Activated CD8-positive, alpha-beta T cell treated with anti-CD3 and anti-CD28 coated beads for 36 hours (primary cell): ENCODE measurements at regions not wholly inside any gene's neighbourhood (a gene's known extent, or its start where the extent isn't known, plus 50 kb on each side); places are given as distances from the start of the nearest gene placed in this dataset.

Source experiments
- ATAC-seq: fragments of 200-7000 bp; cut with Tn5 transposase; one replicate; pipeline ENCODE4 v1.10.0; 2021; ENCODE audit warnings: mild to moderate bottlenecking, moderate library complexity
- CTCF ChIA-PET: fragments of 350-600 bp; sonication (Branson Sonifier 250); formaldehyde crosslinking; loops from one replicate; lab custom pipeline; 2021; ENCODE audit warnings: antibody characterized with exemption; lab: Charles Lee
- POLR2A ChIA-PET: fragments of 350-600 bp; sonication (Branson Sonifier 250); formaldehyde crosslinking; loops from one replicate; lab custom pipeline; 2021; ENCODE audit warnings: antibody characterized with exemption; lab: Charles Lee
- DNase-seq: peaks from one replicate; pipeline ENCODE4 v3.0.0-alpha.2; 2020
- H3K27ac Mint-ChIP-seq: one replicate; pipeline ENCODE4 v1.8.0; 2021; ENCODE audit warnings: mild to moderate bottlenecking, mixed read lengths
- H3K27me3 Mint-ChIP-seq: one replicate; pipeline ENCODE4 v1.8.0; 2021; ENCODE audit warnings: mixed read lengths
- H3K36me3 Mint-ChIP-seq: one replicate; pipeline ENCODE4 v1.8.0; 2021; ENCODE audit warnings: low read depth, mixed read lengths
- H3K4me1 Mint-ChIP-seq: one replicate; pipeline ENCODE4 v1.8.0; 2021; ENCODE audit warnings: low read depth, mixed read lengths
- H3K4me3 Mint-ChIP-seq: one replicate; pipeline ENCODE4 v1.8.0; 2021; ENCODE audit warnings: mild to moderate bottlenecking, moderate library complexity, mixed read lengths
- H3K9me3 Mint-ChIP-seq: one replicate; pipeline ENCODE4 v1.8.0; 2021; ENCODE audit warnings: mixed read lengths
- CTCF ChIP-seq: fragments of 200-600 bp; IDR thresholded peaks from one replicate; pipeline ENCODE4 v1.8.0; 2022; ENCODE audit warnings: antibody characterized with exemption, mild to moderate bottlenecking
- intact Hi-C: fragments of 100-400 bp; cut with micrococcal nuclease; formaldehyde crosslinking; loops from one replicate; pipeline ENCODE4 v1.10.0; 2022

DNA sequence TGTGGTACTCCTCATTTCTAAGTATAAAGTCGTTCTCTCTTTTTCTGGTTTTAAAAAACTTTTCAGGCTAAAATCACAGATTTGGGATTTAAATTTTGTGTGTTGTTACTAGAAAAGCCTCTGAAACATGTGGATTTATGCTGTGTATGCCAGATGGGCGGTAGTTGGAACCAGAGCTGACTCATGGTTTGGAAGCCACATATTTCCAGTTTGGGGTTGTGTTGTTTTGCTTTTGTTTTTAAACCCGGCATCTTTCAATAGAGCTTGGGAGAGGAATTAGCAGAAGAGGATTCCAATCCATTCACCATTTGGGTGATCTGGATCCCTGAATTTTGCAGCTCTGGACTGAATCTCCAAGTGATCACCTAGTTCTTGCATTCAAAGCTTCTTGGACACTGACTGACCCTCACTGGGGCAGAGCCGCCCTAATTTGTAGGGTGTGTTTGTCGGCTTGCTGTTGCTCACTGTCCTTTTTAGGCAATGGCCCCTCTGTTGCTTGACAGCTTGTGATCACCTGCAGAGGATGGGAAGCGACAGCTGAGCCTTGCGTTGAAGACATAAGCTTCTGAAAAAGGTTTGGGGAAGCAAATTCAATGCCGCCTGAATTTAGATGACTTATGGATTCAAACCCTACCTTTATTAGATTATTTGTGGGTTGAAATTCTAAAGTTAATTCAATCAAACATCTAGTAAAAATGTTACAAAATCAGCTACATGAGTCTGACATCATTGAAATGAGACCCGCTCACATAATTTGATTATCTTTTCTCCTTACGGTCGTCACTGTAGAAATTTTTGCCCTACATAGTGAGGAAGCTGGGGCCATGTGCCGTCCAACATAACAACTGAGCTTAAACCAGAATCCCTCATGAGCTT lies 79.9 kb upstream of the CD83 start:
- Mint-ChIP-seq H3K36me3 (no peaks in the 10 kb centered on the region), H3K4me3 (no peak overlapping the region), H3K27me3 (peaks cover 9% of the 10 kb centered on the region), H3K27ac (no peak overlapping the region), H3K9me3 (no peaks in the 10 kb centered on the region), H3K4me1 (peaks cover 1% of the 10 kb centered on the region)
- intact Hi-C loops = no loop called here
- no peak for DNase-seq
- no peak for ATAC-seq
- no peak for TF ChIP-seq CTCF
- POLR2A ChIA-PET = interaction anchor here (0.8 to 0.9 kb wide), 2 partner anchors 86 to 930 kb away, joined by 3 read pairs; no protein-coding TSS in a partner anchor
- CTCF ChIA-PET = interaction anchor here (0.7 to 5.1 kb wide), 12 partner anchors 10 to 129 kb away, joined by 3 to 45 read pairs (median 3); no protein-coding TSS in a partner anchor

- ChIA-PET POLR2A (interaction anchor here (0.7 kb wide), 1 partner anchor 9 kb away, joined by 4 read pairs; no protein-coding TSS in a partner anchor), CTCF (interaction anchor here (0.7 to 5.1 kb wide), 10 partner anchors 8 to 130 kb away, joined by 3 to 45 read pairs (median 3); no protein-coding TSS in a partner anchor)
- Mint-ChIP-seq H3K4me3 (no peak overlapping the region), H3K27ac (no peak overlapping the region), H3K27me3 (peaks cover 14% of the 10 kb centered on the region), H3K36me3 (no peaks in the 10 kb centered on the region), H3K4me1 (peaks cover 1% of the 10 kb centered on the region), H3K9me3 (no peaks in the 10 kb centered on the region)
- TF ChIP-seq CTCF = no peak
- intact Hi-C loops = no loop called here
- ATAC-seq = no peak
- DNase-seq = no peak
These were observed 78.8 kb upstream of the CD83 start for GRCh38 chr6:14038467-14039437.

DNA sequence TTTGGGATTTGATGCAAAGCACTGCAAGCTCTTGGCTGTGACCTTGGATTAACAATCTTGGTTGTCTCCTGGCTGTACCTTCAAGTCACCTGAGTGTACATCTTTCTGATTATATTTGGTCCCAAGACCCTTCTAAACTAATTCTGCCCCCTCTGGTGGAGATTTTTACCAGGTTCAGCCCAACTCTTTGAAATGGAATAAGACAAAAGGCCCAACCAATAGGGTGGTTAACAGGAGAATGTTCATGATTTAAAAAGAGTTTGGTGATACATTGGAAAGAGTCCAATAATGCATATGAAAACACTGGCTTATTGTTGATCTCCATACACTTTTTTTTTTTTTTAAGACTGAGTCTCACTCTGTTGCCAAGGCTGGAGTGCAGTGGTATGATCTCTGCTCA lies 77.5 kb upstream of the CD83 start:
- TF ChIP-seq CTCF = no peak
- Mint-ChIP-seq H3K4me3 (no peak overlapping the region), H3K36me3 (no peaks in the 10 kb centered on the region), H3K9me3 (no peaks in the 10 kb centered on the region), H3K27me3 (peaks cover 14% of the 10 kb centered on the region), H3K4me1 (peaks cover 1% of the 10 kb centered on the region), H3K27ac (no peak overlapping the region)
- CTCF ChIA-PET = interaction anchor here (0.8 to 5.1 kb wide), 6 partner anchors 7 to 132 kb away, joined by 3 to 45 read pairs (median 4); no protein-coding TSS in a partner anchor
- DNase-seq = no peak
- ATAC-seq = no peak
- POLR2A ChIA-PET = no interaction called here
- intact Hi-C loops = no loop called here

- peaks cover 4% of the 10 kb centered on the region for H3K4me1 Mint-ChIP-seq
- ChIA-PET POLR2A (no interaction called here), CTCF (interaction anchor here (0.7 to 6.8 kb wide), 28 partner anchors 9 to 251 kb away, joined by 3 to 68 read pairs (median 4); partner anchors contain the start of gene RNF182)
- no peaks in the 10 kb centered on the region for H3K36me3 Mint-ChIP-seq
- H3K27me3 Mint-ChIP-seq = peaks cover 19% of the 10 kb centered on the region
- H3K9me3 Mint-ChIP-seq = no peaks in the 10 kb centered on the region
- H3K4me3 Mint-ChIP-seq = no peak overlapping the region
- ATAC-seq (peak; percentile 89), DNase-seq (peak; percentile 61)
- no peak overlapping the region for H3K27ac Mint-ChIP-seq
- intact Hi-C loops = loop anchor here (5.0 kb wide), 1 partner anchor 134 kb away; no protein-coding TSS in a partner anchor
- TF ChIP-seq CTCF = peak; percentile 69
These were observed 71.0 kb upstream of the CD83 start for GRCh38 chr6:14046476-14047068.
